Ectodermal cell (in vitro differentiated cells): ENCODE measurements at regions not wholly inside any gene's neighbourhood (a gene's known extent, or its start where the extent isn't known, plus 50 kb on each side); places are given as distances from the start of the nearest gene placed in this dataset.
"Not testable (repeated sequence)": the region's sequence is repeated elsewhere in the genome, so short reads cannot be mapped to it uniquely, and the experiment has no call there.

Experiments used
- H3K27ac ChIP-seq: 2 replicates; pipeline ENCODE4 v1.7.0; 2013; ENCODE audit warnings: mild to moderate bottlenecking, low read depth, low read length; ENCODE audit not compliant: insufficient read depth, poor library complexity, severe bottlenecking
- H3K27me3 ChIP-seq: 2 replicates; pipeline ENCODE4 v1.7.0; 2013; ENCODE audit warnings: mild to moderate bottlenecking, low read length; ENCODE audit not compliant: insufficient read depth, control insufficient read depth, poor library complexity, severe bottlenecking
- H3K36me3 ChIP-seq: one replicate; pipeline ENCODE4 v1.7.0; 2013; ENCODE audit warnings: low read length; ENCODE audit not compliant: control insufficient read depth, insufficient read depth
- H3K4me1 ChIP-seq: one replicate; pipeline ENCODE4 v1.7.0; 2013; ENCODE audit warnings: low read length; ENCODE audit not compliant: control insufficient read depth, insufficient read depth
- H3K4me3 ChIP-seq: 2 replicates; pipeline ENCODE4 v1.7.0; 2013; ENCODE audit warnings: low read depth, low read length, control low read depth; ENCODE audit not compliant: insufficient read depth
- H3K9me3 ChIP-seq: 2 replicates; pipeline ENCODE4 v1.7.0; 2013; ENCODE audit warnings: mild to moderate bottlenecking, low read length, moderate library complexity; ENCODE audit not compliant: control insufficient read depth
- WGBS, 2 experiments: methylation state at CpG; one replicate each; pipeline ENCODE4 v1.1.7; 2013; ENCODE audit warnings: missing lambda C conversion rate in 2 of 2; 5-methylcytosine and 5-hydroxymethylcytosine counted together

DNA sequence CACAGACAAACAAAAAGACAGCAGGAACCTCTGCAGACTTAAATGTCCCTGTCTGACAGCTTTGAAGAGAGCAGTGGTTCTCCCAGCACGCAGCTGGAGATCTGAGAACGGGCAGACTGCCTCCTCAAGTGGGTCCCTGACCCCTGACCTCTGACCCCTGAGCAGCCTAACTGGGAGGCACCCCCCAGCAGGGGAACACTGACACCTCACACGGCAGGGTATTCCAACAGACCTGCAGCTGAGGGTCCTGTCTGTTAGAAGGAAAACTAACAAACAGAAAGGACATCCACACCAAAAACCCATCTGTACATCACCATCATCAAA lies 182.3 kb upstream of the NECTIN3 start:
- H3K36me3 ChIP-seq, H3K27ac ChIP-seq, H3K4me3 ChIP-seq, H3K27me3 ChIP-seq, H3K9me3 ChIP-seq, H3K4me1 ChIP-seq: not testable (repeated sequence)
- WGBS, 2 experiments: 59 to 65% methylated on average over 2 of the region's 3 CpGs

DNA sequence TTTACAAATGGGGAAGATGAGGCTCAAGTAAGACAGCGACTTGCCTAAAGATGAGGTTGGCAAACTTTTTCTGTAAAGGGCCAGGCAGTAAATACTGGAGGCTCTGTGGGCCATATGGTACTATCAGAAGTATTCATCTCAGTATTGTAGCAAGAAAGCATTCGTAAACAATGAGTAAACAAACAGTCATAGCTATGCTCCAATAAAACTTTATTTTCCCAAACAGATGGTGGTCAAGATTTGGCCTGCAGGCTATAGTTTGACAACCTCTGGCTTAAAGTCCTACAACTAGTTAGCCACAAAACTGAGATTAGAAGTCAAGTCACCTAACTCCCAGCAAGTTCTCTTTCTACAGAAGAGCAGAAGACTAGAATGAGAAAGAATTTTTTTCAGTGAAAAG lies 177.0 kb upstream of the NECTIN3 start:
- no peaks in the 10 kb centered on the region for H3K27me3 ChIP-seq
- no peaks in the 10 kb centered on the region for H3K4me1 ChIP-seq
- WGBS, 2 experiments: 92 to 95% methylated on average over 2 of the region's 2 CpGs
- H3K36me3 ChIP-seq: no peaks in the 10 kb centered on the region
- H3K27ac ChIP-seq: no peak overlapping the region
- no peaks in the 10 kb centered on the region for H3K9me3 ChIP-seq
- no peak overlapping the region for H3K4me3 ChIP-seq

DNA sequence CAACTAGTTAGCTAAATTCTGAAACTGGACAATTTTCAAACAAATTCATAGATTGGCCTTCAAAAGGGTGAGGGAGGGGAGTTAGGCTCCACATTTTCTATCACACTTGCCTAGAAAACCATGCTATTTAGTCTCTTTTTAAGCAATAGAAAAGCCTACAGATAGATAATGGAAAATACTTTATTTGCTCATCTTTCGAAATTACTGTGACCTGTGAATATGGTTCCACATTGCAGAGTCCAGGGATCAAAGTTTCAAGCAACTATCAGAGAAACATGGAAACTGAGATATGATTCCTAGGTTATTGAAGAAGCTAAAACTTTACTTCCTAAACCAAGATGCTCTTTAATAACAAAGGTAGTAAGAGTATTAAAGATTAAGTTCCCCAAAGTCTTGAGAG lies 176.6 kb upstream of the NECTIN3 start:
- WGBS, 2 experiments: 95% methylated on average over 1 of the region's 1 CpG; no CpG with 5 or more reads in 1 of the 2 experiments
- Histone ChIP-seq H3K9me3 (no peaks in the 10 kb centered on the region), H3K36me3 (no peaks in the 10 kb centered on the region), H3K4me3 (no peak overlapping the region), H3K4me1 (no peaks in the 10 kb centered on the region), H3K27ac (no peak overlapping the region), H3K27me3 (no peaks in the 10 kb centered on the region)

- Histone ChIP-seq H3K36me3 (no peaks in the 10 kb centered on the region), H3K27me3 (no peaks in the 10 kb centered on the region), H3K4me3 (no peak overlapping the region), H3K9me3 (no peaks in the 10 kb centered on the region), H3K27ac (no peak overlapping the region), H3K4me1 (no peaks in the 10 kb centered on the region)
- WGBS, 2 experiments: 85 to 91% methylated on average over 2 of the region's 2 CpGs
These were observed 174.6 kb upstream of the NECTIN3 start for GRCh38 chr3:110897046-110897445.

DNA sequence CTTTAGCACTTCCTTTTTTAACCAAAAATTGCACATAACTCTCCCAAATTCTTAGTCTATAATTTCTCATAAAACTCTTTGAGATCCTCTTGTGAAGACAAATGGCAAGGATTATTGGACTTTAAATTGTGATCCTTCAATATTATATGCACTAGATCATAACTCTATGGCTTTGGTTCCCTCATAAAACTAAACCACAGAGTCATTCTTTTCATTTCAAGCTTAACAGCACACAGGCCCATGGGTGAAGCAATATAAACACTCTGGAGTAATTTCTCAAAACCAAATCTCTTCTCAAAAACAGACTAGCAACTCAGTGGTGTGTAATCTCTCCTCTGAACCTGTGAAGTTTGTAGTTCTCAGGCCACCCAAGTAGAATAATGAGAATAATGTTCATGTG lies 171.0 kb upstream of the NECTIN3 start:
- Histone ChIP-seq H3K9me3 (no peaks in the 10 kb centered on the region), H3K4me3 (no peak overlapping the region), H3K27ac (no peak overlapping the region), H3K4me1 (no peaks in the 10 kb centered on the region), H3K27me3 (no peaks in the 10 kb centered on the region), H3K36me3 (no peaks in the 10 kb centered on the region)

DNA sequence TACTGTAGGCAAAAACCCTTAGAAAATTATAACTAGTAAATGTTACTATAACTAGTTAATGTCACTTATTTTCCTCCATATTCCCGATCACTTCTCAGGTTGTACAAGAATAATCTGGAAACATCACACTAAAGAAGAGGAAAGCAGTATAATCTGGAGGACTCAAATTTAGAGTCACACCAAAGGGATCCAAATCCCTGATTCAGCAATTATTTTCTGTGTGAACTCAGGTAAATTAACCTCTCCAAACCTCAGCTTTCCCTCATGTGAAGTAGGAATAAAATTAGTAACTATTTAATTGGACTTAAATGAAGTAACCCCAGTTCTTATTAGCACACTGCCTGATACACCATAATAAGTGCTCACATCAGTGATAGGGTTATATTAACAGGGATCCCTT lies 170.1 kb upstream of the NECTIN3 start:
- Histone ChIP-seq H3K36me3 (no peaks in the 10 kb centered on the region), H3K27ac (no peak overlapping the region), H3K27me3 (no peaks in the 10 kb centered on the region), H3K4me3 (no peak overlapping the region), H3K4me1 (no peaks in the 10 kb centered on the region), H3K9me3 (no peaks in the 10 kb centered on the region)
- WGBS, 2 experiments: 90 to 100% methylated on average over 1 of the region's 1 CpG

GRCh38 chr3:110902453-110903085 lies 169.0 kb upstream of the NECTIN3 start:
- Histone ChIP-seq H3K36me3 (no peaks in the 10 kb centered on the region), H3K9me3 (no peaks in the 10 kb centered on the region), H3K4me1 (no peaks in the 10 kb centered on the region), H3K27ac (no peak overlapping the region), H3K4me3 (no peak overlapping the region), H3K27me3 (no peaks in the 10 kb centered on the region)
- 95 to 98% methylated on average over 9 of the region's 9 CpGs for WGBS, 2 experiments

GRCh38 chr3:110903771-110904519 lies 167.7 kb upstream of the NECTIN3 start:
- H3K4me1 ChIP-seq: no peaks in the 10 kb centered on the region
- H3K9me3 ChIP-seq: no peaks in the 10 kb centered on the region
- H3K4me3 ChIP-seq: no peak overlapping the region
- WGBS, 2 experiments: 95 to 98% methylated on average over 2 to 4 of the region's 4 CpGs
- H3K27ac ChIP-seq: no peak overlapping the region
- no peaks in the 10 kb centered on the region for H3K27me3 ChIP-seq
- H3K36me3 ChIP-seq: no peaks in the 10 kb centered on the region

DNA sequence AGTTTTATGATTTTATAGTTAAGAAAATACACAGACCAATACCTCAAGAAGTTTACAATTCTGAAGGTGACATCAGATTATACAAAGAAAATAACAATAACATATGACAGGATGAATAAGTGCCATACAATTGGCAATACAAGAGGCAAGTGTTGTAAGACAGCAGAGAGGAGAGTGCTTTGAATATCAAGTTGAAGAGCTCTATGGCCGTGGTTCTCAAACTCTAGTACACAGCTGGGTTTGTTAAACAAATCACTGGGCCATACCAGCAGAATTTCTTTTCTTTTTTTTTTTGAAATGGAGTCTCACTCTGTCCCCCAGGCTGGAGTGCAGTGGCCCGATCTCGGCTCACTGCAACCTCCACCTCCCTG lies 167.1 kb upstream of the NECTIN3 start:
- Histone ChIP-seq H3K36me3 (no peaks in the 10 kb centered on the region), H3K4me3 (no peak overlapping the region), H3K9me3 (no peaks in the 10 kb centered on the region), H3K27me3 (no peaks in the 10 kb centered on the region), H3K27ac (no peak overlapping the region), H3K4me1 (no peaks in the 10 kb centered on the region)
- 87 to 93% methylated on average over 3 of the region's 3 CpGs for WGBS, 2 experiments

DNA sequence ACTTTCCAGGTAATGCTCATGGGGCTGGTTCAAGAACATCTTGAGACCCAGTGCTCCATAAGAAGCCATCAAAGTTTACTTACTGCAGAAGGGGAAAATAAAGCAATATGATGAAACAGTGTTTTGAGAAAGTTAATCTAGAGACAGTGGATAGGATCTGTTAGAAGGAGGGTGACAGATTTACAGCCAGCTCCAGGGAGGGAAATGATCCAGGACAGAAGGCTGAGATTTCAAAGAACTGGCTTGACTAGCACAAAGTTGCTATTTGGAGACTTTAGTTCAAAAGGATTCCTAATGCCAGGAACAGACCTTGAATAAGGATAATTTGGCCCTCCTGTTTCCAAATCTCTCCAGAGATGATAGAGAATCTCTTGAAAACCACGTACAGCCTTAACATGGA lies 166.5 kb upstream of the NECTIN3 start:
- Histone ChIP-seq H3K36me3 (no peaks in the 10 kb centered on the region), H3K27ac (no peak overlapping the region), H3K27me3 (no peaks in the 10 kb centered on the region), H3K9me3 (no peaks in the 10 kb centered on the region), H3K4me3 (no peak overlapping the region), H3K4me1 (no peaks in the 10 kb centered on the region)
- WGBS, 2 experiments: 93 to 94% methylated on average over 1 of the region's 1 CpG
